ENCODE measurements at regions not wholly inside any gene's neighbourhood (a gene's known extent, or its start where the extent isn't known, plus 50 kb on each side); places are given as distances from the start of the nearest gene placed in this dataset.
"Not testable (repeated sequence)": the region's sequence is repeated elsewhere in the genome, so short reads cannot be mapped to it uniquely, and the experiment has no call there.

DNA sequence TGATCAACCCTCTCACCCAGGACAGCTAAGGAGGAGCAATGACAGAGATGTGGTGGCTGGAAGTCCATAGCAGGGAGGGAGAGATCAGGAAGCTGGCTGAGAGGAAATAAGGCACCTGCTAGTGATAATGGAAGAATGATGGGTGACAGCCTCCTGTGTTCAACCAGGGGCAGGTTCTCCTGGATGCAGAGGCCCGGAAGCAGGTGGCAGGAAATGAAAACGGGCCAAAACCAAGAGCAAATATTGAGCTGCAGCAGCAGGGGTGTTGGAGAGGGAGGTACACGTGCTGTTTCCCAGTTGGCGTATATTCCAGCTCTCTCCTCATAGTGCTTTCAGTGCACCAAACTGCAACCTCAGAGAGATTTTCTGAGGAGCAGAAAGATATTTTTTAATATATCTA, 213.4 kb upstream of the TBL1XR1 start:
- H3K4me2 ChIP-seq (ENCODE audit: low read depth, low read length): peak overlapping the region; percentile 41; the same call in 1 of the 2 replicates
- H3K4me3 ChIP-seq (ENCODE audit: low read length): no peak overlapping the region
- peak overlapping the region; percentile 19; the same call in 1 of the 2 replicates for H3K27ac ChIP-seq (ENCODE audit: low read length)
- peak overlapping the region; percentile 35; the same call in 1 of the 2 replicates for H2AFZ ChIP-seq (ENCODE audit: low read length)
- H4K20me1 ChIP-seq (ENCODE audit: insufficient read depth, low read length): no peaks in the 10 kb centered on the region
- peaks cover 7% of the 10 kb centered on the region for H3F3A ChIP-seq (ENCODE audit: insufficient read depth, low read length)
- H3K9me3 ChIP-seq (replicated peaks; ENCODE audit: insufficient read depth, low read length): no peaks in the 10 kb centered on the region
- H3K79me2 ChIP-seq (ENCODE audit: low read length): no peaks in the 10 kb centered on the region
- peak; percentile 68 for DNase-seq
- TF ChIP-seq EZH2phosphoT487 (IDR thresholded peaks at IDR 0.05; ENCODE audit: low read length) (no peak), EZH2 (optimal IDR thresholded peaks at IDR 0.05; ENCODE audit: low read depth, low read length) (no peak)
- TF ChIP-seq, protein P1, sequence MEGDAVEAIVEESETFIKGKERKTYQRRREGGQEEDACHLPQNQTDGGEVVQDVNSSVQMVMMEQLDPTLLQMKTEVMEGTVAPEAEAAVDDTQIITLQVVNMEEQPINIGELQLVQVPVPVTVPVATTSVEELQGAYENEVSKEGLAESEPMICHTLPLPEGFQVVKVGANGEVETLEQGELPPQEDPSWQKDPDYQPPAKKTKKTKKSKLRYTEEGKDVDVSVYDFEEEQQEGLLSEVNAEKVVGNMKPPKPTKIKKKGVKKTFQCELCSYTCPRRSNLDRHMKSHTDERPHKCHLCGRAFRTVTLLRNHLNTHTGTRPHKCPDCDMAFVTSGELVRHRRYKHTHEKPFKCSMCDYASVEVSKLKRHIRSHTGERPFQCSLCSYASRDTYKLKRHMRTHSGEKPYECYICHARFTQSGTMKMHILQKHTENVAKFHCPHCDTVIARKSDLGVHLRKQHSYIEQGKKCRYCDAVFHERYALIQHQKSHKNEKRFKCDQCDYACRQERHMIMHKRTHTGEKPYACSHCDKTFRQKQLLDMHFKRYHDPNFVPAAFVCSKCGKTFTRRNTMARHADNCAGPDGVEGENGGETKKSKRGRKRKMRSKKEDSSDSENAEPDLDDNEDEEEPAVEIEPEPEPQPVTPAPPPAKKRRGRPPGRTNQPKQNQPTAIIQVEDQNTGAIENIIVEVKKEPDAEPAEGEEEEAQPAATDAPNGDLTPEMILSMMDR (IDR thresholded peaks at IDR 0.05; ENCODE audit: low read length): no peak
- no peaks in the 10 kb centered on the region for H3K36me3 ChIP-seq (replicated peaks; ENCODE audit: insufficient read depth, low read length)
- no peak overlapping the region for H3K9ac ChIP-seq (ENCODE audit: low read length)
- H3K9me2 ChIP-seq (replicated peaks; ENCODE audit: insufficient read depth, low read length): no peaks in the 10 kb centered on the region
- H3K27me3 ChIP-seq (replicated peaks; ENCODE audit: insufficient read depth, low read length): no peaks in the 10 kb centered on the region
- H3K4me1 ChIP-seq (ENCODE audit: low read length): peaks cover 13% of the 10 kb centered on the region

DNA sequence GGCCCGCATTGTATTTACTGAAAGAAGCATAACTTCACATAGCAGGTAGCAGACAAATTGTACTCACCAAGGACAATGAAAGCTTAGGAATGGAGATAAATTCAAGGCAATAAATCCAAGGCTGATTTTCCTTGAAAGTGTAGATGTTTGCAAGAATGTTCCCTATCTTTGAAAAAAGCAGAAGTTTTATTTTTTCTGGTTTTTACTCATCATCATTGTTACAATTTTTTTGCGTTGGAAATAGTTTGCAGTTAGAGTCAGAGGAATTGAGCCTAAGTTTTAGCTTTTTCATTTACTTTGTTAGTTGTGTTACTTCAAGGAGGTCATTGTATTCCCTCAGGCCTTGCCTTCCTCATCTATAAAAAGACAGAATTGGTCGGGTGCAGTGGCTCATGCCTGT, 213.9 kb upstream of the TBL1XR1 start:
- Histone ChIP-seq H3K4me3 (ENCODE audit: low read length) (no peak overlapping the region), H3K9me2 (replicated peaks; ENCODE audit: insufficient read depth, low read length) (no peaks in the 10 kb centered on the region), H3K27ac (ENCODE audit: low read length) (peak overlapping the region; percentile 19; the same call in 1 of the 2 replicates), H3K4me2 (ENCODE audit: low read depth, low read length) (peak overlapping the region; percentile 41; the same call in 1 of the 2 replicates), H4K20me1 (ENCODE audit: insufficient read depth, low read length) (no peaks in the 10 kb centered on the region), H2AFZ (ENCODE audit: low read length) (no peak overlapping the region), H3K27me3 (replicated peaks; ENCODE audit: insufficient read depth, low read length) (no peaks in the 10 kb centered on the region), H3K36me3 (replicated peaks; ENCODE audit: insufficient read depth, low read length) (no peaks in the 10 kb centered on the region), H3K79me2 (ENCODE audit: low read length) (no peaks in the 10 kb centered on the region), H3K9me3 (replicated peaks; ENCODE audit: insufficient read depth, low read length) (no peaks in the 10 kb centered on the region), H3F3A (ENCODE audit: insufficient read depth, low read length) (peaks cover 7% of the 10 kb centered on the region), H3K9ac (ENCODE audit: low read length) (no peak overlapping the region), H3K4me1 (ENCODE audit: low read length) (peaks cover 18% of the 10 kb centered on the region)
- DNase-seq: peak; percentile 10
- TF ChIP-seq, protein P1 (IDR thresholded peaks at IDR 0.05; ENCODE audit: low read length): no peak
- TF ChIP-seq EZH2 (optimal IDR thresholded peaks at IDR 0.05; ENCODE audit: low read depth, low read length) (no peak), EZH2phosphoT487 (IDR thresholded peaks at IDR 0.05; ENCODE audit: low read length) (no peak)

DNA sequence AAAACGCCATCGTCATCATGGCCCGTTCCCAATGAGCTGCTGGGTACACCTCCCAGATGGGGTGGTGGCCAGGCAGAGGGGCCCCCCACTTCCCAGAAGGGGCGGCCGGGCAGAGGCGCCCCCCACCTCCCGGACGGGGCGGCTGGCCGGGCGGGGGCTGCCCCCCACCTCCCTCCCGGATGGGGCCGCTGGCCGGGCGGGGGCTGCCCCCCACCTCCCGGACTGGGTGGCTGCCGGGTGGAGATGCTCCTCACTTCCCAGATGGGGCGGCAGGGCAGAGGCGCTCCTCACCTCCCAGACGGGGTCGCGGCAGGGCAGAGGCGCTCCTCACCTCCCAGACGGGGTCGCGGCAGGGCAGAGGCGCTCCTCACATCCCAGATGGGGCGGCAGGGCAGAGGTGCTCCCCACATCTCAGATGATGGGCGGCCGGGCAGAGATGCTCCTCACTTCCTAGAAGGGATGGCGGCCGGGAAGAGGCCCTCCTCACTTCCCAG, 215.4 kb upstream of the TBL1XR1 start:
- H3K9me3 ChIP-seq (replicated peaks; ENCODE audit: insufficient read depth, low read length); H3K4me3 ChIP-seq (ENCODE audit: low read length); H3K4me2 ChIP-seq (ENCODE audit: low read depth, low read length); H3K36me3 ChIP-seq (replicated peaks; ENCODE audit: insufficient read depth, low read length); H3K27ac ChIP-seq (ENCODE audit: low read length); H2AFZ ChIP-seq (ENCODE audit: low read length); H3K9me2 ChIP-seq (replicated peaks; ENCODE audit: insufficient read depth, low read length); H3K9ac ChIP-seq (ENCODE audit: low read length); DNase-seq; H3K27me3 ChIP-seq (replicated peaks; ENCODE audit: insufficient read depth, low read length); H3K79me2 ChIP-seq (ENCODE audit: low read length); H4K20me1 ChIP-seq (ENCODE audit: insufficient read depth, low read length): not testable (repeated sequence)
- peaks cover 16% of the 10 kb centered on the region for H3F3A ChIP-seq (ENCODE audit: insufficient read depth, low read length)
- peaks cover 33% of the 10 kb centered on the region for H3K4me1 ChIP-seq (ENCODE audit: low read length)

DNA sequence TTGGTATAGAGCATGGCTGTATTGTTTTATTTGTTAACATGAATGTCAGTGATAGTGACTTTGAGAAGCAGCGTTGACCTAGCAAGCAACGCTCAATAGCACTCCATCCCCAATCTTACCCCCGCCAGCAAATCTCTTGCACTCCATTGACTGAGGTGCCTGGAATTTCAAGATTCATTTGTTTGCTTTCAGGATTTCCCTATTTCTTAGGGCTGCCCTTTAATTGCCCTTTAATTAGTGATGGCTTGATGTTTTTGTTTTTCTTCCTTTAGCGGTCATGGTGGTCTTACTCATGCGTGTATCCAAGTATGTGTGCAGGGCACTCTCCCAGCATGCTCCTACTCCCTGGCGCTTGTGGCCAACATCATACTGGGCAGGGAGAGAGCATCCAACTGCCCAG, 216.8 kb upstream of the TBL1XR1 start:
- no peaks in the 10 kb centered on the region for H4K20me1 ChIP-seq (ENCODE audit: insufficient read depth, low read length)
- no peak overlapping the region for H3K9ac ChIP-seq (ENCODE audit: low read length)
- no peaks in the 10 kb centered on the region for H3K27me3 ChIP-seq (replicated peaks; ENCODE audit: insufficient read depth, low read length)
- peaks cover 46% of the 10 kb centered on the region for H3K4me1 ChIP-seq (ENCODE audit: low read length)
- TF ChIP-seq, protein P1 (IDR thresholded peaks at IDR 0.05; ENCODE audit: low read length): no peak
- no peak for TF ChIP-seq EZH2 (optimal IDR thresholded peaks at IDR 0.05; ENCODE audit: low read depth, low read length)
- TF ChIP-seq EZH2phosphoT487 (IDR thresholded peaks at IDR 0.05; ENCODE audit: low read length): no peak
- H3K9me2 ChIP-seq (replicated peaks; ENCODE audit: insufficient read depth, low read length): no peaks in the 10 kb centered on the region
- H3K9me3 ChIP-seq (replicated peaks; ENCODE audit: insufficient read depth, low read length): no peaks in the 10 kb centered on the region
- no peaks in the 10 kb centered on the region for H3K79me2 ChIP-seq (ENCODE audit: low read length)
- H3K36me3 ChIP-seq (replicated peaks; ENCODE audit: insufficient read depth, low read length): no peaks in the 10 kb centered on the region
- DNase-seq: no peak
- no peak overlapping the region for H3K27ac ChIP-seq (ENCODE audit: low read length)
- H3K4me2 ChIP-seq (ENCODE audit: low read depth, low read length): no peak overlapping the region
- H3F3A ChIP-seq (ENCODE audit: insufficient read depth, low read length): peaks cover 18% of the 10 kb centered on the region
- no peak overlapping the region for H2AFZ ChIP-seq (ENCODE audit: low read length)
- no peak overlapping the region for H3K4me3 ChIP-seq (ENCODE audit: low read length)

Data from MM.1S (cell line).